GM18499 (cell line): ENCODE measurements at regions not wholly inside any gene's neighbourhood (a gene's known extent, or its start where the extent isn't known, plus 50 kb on each side); places are given as distances from the start of the nearest gene placed in this dataset.
A peak's percentile ranks its signal among the peaks of the same experiment; 100 is the strongest.
"Not testable (repeated sequence)": the region's sequence is repeated elsewhere in the genome, so short reads cannot be mapped to it uniquely, and the experiment has no call there.

Experiments used
- ATAC-seq: cut with Tn5 transposase; IDR thresholded peaks from one replicate; pipeline ENCODE4 v1.9.1; 2021; ENCODE audit warnings: moderate number of reproducible peaks; ENCODE audit not compliant: insufficient read depth, unreplicated experiment

DNA sequence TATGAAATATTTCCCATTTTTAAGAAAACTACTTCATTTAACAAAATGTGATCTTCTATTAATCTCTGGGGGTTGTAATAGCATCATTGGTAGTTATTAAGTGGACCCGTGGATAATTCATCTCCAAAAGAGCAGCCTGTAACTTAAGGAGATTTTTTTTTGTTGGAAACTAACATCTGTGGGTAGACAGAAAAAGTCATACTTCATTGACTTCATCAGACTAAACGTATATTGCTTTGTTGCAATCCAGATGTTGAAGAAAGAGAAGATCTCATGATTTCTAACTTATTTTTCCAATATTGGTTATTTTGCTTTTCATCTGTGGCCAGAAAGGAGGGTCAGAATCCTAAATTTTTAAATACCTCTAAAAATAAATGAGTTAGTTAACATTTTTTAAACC is 296.5 kb upstream of the MIR17HG start:
- ATAC-seq = no peak

DNA sequence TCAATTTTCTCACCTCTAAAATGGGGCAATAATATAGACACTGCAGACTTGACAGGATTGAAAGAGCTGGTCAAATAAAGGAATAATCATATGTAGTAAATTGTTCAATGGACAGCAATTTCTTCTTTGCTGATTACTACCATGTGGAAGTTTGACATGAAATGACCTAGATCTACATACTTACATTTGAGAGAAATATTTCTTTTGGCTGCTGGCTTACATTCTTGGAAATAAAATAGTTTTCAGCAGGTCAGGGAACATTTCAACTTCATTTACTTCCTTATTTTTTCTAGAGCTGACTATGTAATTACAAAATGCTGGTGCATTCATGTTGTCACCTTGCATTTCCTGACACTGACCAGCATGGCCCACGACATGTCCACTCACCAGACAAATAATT is 294.6 kb upstream of the MIR17HG start:
- no peak for ATAC-seq

DNA sequence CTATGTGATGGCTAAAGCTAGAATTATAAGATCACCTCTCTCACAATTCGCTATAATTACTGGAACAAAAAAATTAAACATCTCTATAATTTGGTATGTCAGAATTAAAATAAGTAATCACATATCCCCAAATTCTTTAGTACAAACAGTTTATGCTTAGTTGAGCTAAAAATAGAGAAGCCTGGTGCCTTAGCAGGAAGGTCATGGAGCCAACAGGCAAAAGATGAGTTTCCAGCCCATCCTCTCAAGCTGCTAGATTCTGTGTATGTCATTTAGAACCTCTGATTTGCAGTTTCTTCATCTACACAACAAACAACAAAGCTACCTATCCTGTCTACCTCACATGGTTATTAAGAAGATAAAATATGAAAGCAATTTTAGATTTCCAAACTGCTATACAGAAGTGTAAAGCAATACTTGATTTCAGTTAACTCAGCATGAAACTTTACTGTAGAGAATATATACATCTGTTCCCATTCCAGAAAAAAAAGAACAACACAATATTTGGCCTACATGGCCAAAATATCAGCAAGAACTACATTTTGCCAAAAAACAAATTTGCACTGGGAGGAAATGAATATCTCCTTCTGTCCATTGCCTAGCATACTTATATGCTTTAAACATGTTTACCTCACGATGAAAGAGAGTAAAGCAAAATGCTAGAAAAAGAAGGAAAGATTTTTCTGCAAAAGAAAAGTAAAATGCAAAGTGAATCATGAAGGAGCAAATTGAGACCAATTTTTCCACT is 294.0 kb upstream of the MIR17HG start:
- ATAC-seq = no peak

DNA sequence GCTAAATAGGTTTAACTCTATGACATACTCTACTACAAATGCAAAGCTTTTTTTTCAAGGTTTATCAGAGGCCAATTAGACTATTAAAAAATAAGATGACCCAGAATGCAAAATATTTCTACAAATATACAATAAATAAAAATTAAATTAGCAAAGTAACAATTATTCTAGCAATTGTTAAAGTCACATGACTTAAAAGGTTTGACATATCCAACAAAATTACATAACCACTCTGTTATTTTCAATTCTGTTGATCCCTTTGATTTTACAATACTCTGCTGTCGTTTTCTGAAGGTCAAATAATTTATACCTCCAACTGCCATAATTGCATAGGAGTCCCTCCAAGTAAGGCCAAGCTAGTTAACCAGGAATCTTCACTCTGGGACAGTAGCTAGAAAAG is 292.6 kb upstream of the MIR17HG start:
- no peak for ATAC-seq

DNA sequence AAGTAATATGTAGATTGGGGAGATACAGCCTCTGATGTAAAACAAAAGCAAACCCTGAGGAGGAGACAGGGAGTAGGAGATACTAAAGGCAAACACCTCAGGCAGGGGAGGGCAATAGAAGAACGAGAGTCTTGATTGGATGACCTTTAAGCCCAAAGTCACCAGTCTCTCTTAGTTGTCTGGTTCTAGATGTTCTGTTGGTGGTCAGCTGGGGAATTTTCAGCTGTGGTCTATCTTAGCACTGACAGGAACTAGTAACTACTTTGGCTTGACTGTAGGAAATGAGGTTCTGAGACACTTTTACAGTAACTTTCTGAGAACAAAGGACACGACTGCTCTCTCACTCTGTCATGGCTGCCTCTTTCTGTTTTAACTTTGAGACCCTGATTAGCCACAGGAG is 290.7 kb upstream of the MIR17HG start:
- ATAC-seq = peak; percentile 50

DNA sequence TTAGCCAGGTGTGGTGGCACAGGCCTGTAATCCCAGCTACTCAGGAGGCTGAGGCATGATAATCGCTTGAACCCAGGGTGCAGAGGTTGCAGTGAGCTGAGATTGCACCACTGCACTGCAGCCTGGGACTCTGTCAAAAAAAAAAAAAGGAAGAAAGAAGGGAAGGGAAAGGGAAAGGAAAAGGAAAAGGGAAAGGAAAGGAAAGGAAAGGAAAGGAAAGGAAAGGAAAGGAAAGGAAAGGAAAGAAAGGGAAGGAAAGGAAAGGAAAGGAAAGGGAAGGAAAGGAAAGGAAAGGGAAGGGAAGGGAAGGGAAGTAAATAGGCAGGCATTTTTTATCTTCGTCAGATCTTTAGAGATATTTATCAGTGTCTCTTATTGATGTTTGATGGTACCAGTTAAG is 290.0 kb upstream of the MIR17HG start:
- ATAC-seq = not testable (repeated sequence)

DNA sequence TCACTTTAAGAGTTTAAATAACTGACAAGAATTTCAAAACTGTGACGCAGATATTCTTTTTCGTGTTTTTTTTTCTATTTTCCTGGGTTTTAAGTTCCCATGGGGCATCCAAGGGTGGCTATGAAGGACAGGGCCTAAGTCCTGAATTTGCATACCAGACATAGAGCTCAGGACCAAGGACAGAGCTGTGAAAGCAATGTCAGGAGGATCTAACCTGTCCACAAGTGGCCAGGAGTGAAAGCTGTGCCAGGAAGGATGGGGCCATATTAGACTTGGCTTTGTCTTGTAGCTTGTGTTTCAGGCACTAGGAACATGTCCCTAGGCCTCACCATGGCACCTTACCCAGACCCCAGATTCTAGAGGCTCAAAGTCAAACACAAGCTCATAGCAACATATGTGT is 289.4 kb upstream of the MIR17HG start:
- ATAC-seq = no peak

DNA sequence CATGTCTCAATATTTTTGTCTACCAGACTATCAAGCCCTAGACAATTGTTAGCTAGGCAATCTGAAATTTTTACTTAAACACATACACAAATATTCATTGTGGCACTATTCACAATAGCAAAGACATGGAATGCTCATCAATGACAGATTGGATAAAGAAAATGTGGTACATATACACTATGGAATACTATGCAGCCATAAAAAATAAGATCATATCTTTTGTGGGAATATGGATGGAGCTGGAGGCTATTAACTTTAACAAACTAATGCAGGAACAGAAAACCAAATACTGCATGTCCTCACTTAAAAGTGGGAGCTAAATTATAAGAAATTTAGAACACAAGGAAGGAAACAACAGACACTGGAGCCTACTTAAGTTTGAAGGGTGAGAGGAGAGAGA is 288.6 kb upstream of the MIR17HG start:
- no peak for ATAC-seq

DNA sequence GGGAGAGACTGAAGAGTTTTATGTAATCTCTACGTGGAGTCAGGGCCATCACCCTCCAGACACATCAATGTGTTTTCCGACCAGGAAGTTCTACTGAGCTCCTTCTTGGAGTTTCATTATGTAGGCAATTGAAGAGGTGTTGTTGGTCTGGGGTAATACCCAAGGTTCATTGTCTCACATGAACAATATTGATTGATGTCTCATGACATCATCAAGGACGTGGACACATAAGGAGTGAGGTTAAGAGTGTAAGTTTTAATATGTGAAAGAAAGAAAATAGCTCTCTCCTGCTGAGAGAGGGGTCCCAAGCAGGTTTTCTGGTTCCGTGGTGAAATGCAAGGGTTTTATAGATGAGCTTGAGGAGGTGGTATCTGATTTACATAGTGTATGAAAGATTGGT is 280.7 kb upstream of the MIR17HG start:
- ATAC-seq = no peak

DNA sequence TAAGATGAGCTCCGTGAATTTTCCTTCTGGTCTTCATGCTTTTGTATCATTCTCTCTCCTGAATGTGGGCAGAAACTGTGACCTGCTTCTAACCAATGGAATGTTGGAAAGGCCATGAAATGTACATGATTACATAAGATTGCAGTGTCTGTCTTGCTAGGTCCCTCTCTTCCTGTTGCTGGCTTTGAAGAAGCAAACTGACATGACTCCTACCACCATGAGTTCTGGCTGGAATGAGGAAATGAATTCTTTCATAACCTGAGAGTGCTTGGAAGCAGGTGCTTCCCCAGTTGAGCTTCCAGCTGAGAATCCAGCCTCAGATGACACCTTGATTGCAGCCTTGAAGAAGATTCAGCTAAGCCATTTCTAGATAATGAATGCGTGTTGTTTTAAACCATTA is 275.0 kb upstream of the MIR17HG start:
- no peak for ATAC-seq

DNA sequence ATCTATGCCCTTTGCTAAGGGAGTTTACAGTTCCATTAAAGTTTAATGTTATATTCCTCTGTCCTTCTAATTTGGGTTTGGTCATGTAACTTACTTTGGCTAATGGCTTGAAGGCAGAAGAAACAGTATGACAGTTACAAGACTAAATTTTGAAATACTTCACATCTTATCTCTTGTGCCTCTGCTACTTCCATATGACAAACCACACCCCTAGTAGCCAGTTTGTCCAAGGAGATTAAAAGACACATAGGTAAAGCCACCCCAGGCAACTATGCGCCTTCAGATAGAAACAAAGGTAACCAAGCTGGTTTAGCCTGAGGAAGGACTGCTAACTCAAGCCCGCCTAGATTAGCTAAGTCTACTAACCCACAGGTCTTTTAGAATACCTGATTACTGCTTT is 273.4 kb upstream of the MIR17HG start:
- ATAC-seq = no peak

DNA sequence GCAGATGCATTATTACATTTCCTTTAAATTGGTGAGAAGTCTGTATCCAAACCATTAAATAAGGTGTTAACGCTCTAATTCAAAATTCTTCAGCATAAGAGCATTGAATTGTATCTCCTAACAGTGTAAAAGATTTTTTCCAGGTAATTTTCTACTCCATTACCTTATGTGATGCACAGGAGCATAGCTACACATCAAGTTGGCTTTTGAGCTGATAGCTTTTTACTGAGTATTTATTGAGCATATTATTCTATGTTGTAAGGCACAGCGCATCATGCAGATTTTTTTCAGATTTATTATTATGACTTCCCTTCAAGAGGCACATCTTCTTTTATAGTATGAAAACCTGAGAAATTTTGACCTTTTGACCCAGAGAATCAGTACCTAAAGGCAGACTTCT is 270.7 kb upstream of the MIR17HG start:
- ATAC-seq = no peak

DNA sequence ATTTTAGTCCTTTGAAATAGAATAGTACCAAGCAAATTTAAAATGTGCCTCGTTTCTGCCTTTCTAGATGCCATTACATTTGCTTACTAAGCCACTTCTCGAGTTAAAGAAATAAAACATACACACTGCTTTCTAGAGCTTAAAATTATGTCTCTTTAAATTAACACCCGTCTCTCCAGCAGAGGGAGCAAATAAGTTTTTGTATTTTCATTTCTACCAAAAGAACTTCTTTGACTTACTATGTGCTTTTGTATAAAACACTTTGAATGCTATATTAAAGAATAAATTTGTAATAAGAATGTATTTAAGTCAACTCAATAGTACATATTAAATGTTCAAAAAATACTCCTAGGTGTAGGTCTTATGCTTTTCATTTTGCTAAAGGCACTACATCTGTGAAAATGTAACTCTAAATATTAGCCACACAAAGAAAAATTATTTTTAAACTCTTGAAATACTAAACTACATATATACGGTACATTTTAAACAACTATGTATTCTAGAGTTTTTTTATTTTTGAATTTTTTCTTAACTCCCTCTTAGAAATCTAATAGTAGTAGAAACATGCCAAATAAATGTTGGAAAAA is 269.3 kb upstream of the MIR17HG start:
- ATAC-seq = no peak

DNA sequence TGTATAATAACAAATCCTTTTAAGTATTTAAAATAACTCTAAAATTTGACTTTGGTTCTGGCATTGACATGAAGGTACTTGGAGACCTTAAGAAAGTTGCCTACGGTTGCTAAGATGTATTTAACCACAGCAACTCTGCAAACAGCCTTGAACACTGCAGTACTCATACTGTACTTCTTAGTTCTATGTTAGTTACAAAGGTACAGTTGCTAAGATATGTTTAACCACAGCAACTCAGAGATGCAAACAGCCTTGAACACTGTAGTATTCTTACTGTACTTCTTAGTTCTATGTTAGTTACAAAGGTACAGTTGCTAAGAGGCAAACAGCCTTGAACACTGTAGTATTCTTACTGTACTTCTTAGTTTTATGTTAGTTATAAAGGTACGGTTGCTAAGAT is 268.3 kb upstream of the MIR17HG start:
- no peak for ATAC-seq

DNA sequence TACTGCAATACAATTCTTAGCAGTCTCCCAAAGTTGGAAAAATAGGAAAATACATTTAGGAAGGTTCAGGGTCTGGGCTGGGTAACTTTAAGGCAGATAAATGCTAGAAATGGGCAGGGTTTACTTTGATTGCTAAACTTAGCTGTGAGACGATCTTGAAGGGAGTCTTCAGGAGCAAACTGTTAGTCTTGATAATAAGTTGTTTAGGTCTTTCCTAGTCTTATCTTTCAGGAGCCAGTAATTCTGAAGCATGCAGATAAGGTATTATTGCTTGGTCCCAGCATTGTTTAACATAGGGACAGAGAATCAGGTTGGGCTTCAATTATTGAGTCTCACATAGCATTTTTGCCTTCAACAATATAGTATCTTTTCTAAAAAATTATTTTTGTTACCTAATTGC is 262.4 kb upstream of the MIR17HG start:
- ATAC-seq = no peak

DNA sequence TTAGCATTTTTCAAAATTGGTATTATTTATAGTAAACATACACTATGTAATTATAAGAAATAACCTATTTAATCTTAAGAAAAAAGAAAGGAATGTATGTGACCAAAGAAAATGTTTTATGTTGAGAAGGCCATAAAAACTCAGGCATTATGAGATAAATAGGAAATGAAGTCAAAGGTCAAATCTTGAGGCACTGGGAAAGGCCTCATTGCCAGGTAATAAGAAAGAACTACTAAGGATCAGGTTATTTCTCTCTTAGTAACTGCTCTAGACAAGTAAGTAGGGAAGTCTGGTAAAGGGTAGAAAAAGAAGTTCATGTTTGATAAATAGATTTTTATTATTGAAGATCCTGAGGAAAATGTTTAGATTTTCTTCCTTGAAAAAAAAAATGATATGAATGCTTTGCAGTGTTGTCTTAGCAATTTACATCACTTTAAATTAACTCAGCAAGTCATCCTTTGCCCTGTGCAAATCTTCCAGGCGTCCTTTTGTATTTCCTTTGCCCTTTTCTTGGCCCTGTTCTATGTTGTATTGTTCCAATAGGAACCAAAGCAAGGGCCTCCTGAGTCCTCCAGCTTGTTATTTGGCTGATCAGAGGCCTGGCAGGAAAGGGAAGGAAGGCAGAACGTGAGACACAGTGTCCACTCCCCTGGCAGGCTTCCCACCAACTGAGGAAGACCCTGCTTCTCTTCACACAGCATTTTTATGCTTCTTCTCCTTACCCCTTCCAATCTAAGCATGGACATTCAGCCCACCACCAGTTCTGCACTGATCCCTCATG is 260.4 kb upstream of the MIR17HG start:
- ATAC-seq = no peak

DNA sequence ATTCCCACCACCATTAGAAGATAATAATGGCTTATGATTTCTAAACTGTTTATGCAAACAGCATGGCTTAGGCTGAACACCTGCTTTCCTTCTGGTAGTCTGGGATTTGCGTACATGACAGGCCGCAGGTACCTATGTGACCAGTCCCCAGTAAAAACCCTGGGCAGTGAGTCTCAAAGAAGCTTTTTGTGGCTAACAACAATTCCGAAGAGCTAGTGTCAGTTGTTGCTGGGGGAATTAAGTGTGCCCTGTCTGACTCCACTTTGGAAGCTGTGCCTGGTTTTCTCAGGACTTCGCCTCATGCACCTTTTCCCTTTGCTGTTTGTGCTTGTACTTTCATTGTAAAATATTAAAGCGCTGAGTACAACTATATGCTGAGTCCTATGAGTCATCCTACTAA is 250.2 kb upstream of the MIR17HG start:
- ATAC-seq = no peak

DNA sequence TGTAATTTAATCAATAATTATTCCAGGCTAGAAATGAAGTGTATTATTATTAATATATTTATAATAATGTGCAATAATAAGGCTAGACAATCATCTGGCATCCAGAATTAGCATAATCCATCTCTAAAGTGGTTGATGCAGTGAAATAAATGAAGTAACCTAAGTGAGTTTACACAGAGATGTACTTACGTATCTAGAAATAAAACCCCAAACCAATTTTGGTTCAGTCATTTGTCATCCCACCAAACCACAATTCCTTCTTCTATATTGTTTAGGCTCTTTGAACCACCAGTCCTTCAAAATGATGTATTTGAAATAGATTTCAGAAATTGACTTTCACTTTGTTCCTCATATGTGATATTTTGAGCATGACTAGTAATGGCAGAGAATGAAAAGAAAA is 247.6 kb upstream of the MIR17HG start:
- ATAC-seq = no peak

DNA sequence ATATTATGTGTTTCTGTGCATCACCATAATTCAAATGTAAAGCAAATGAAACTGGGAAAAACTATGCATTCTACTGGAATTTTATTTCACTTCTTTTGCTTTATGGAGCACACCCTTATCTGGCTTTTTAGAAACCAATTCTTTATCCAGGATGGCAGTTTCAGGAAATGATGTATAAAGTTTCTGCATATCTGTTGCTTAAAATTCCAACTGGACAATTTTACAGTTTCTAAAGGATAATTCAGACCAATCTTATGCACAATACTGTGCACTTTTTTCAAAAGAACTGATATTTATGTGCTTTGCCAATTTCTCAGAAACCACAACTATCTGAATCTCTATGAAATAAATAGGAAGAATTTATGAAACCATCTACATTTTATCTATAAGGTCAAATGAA is 246.5 kb upstream of the MIR17HG start:
- no peak for ATAC-seq

DNA sequence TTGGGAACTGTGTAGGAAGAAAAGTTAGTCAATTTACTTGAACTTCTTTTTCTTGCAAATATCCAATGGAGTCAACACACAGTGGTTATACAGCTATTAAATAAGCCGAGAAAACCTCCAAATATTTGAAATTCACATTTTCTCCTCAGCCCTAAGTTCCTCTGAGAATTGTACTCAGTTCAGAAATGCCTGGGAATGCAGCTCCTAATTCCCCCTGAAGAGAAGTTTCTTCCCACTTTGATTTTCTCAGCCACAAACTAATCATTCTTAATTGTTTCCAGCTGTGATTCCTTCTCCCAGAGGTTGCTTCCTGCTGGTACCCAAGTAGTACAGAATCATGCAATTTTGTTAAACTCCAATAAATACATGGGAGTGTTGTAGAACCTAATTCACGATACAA is 246.1 kb upstream of the MIR17HG start:
- ATAC-seq = no peak

DNA sequence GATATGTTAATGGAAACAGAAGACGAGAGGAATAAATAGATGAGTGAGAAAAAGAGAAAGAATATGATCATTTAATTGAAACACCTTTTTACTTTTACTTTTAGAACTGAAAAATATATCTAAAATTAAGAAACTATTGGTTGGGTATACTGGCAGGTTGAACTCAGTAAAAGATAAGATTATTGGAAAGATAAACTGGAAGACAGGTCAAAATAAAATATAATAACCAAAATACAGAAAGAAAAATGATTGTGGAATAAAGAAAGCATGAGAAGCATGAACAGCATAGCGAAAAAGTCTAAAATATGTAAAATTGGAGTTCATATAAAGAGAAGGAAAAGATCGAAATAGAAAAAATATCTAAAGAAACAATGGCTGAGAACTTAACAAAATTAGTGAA is 242.2 kb upstream of the MIR17HG start:
- no peak for ATAC-seq

DNA sequence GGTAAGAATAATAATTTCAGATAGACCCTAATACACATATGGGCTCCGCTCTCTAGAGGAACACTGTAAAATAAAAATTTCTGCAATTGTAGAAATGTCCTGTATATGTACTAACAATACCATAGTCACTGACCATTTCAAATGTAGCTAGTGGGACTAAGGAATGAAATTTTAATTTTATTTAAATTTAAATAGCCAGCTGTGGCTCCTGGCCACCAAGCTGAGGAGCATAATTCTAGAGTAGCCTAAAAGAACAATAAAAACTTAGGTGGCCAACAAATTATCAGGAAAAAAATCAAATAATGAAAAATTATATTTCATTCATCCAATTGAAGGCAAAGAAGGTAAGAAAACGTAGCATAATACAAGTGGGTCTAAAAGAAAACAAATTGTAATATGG is 240.9 kb upstream of the MIR17HG start:
- no peak for ATAC-seq
